Neural progenitor cell (in vitro differentiated cells): ENCODE measurements at regions not wholly inside any gene's neighbourhood (a gene's known extent, or its start where the extent isn't known, plus 50 kb on each side); places are given as distances from the start of the nearest gene placed in this dataset.

Experiments used
- CTCF ChIP-seq: fragments of 200-600 bp; sonication (generic); IDR thresholded peaks from 2 replicates; pipeline ENCODE4 v1.5.1; 2017; ENCODE audit warnings: antibody characterized with exemption, mild to moderate bottlenecking
- EZH2 ChIP-seq: fragments of 200-600 bp; sonication (generic); IDR thresholded peaks from 2 replicates; pipeline ENCODE4 v1.6.1; 2017; ENCODE audit warnings: antibody characterized with exemption, mild to moderate bottlenecking, moderate library complexity
- EZH2phosphoT487 ChIP-seq: fragments of 200-600 bp; sonication (generic); IDR thresholded peaks from 2 replicates; pipeline ENCODE4 v1.6.1; 2017; ENCODE audit warnings: antibody characterized with exemption

GRCh38 chr12:18967814-18968213, 161.7 kb upstream of the PLEKHA5 start:
- TF ChIP-seq CTCF: no peak
- TF ChIP-seq EZH2: no peak
- no peak for TF ChIP-seq EZH2phosphoT487
